ACC112 (cell line): ENCODE measurements at regions not wholly inside any gene's neighbourhood (a gene's known extent, or its start where the extent isn't known, plus 50 kb on each side); places are given as distances from the start of the nearest gene placed in this dataset.

ENCODE experiments used
- H2AFZ ChIP-seq: fragments of 200-600 bp; sonication (generic); one replicate; pipeline ENCODE4 v1.6.0; 2017; ENCODE audit warnings: antibody characterized with exemption, low read length; ENCODE audit not compliant: unreplicated experiment
- H3K27ac ChIP-seq: fragments of 200-600 bp; sonication (generic); 2 replicates; pipeline ENCODE4 v1.5.1; 2014; ENCODE audit warnings: low read depth, mild to moderate bottlenecking, antibody characterized with exemption, low read length, moderate library complexity
- H3K27me3 ChIP-seq: fragments of 200-600 bp; sonication (generic); 2 replicates; pipeline ENCODE4 v1.6.1; 2014; ENCODE audit warnings: mild to moderate bottlenecking, antibody characterized with exemption, low read length, moderate library complexity, mixed read lengths; ENCODE audit not compliant: insufficient read depth
- H3K36me3 ChIP-seq: fragments of 200-600 bp; sonication (generic); 2 replicates; pipeline ENCODE4 v1.6.1; 2016; ENCODE audit warnings: mild to moderate bottlenecking, antibody characterized with exemption, low read length, moderate library complexity, mixed read lengths; ENCODE audit not compliant: insufficient read depth
- H3K4me1 ChIP-seq: fragments of 200-600 bp; sonication (generic); one replicate; pipeline ENCODE4 v1.6.1; 2016; ENCODE audit warnings: low read length, mixed read lengths; ENCODE audit not compliant: insufficient read depth, unreplicated experiment, control insufficient read depth
- H3K4me3 ChIP-seq: fragments of 200-600 bp; sonication (generic); 2 replicates; pipeline ENCODE4 v1.5.1; 2014; ENCODE audit warnings: mild to moderate bottlenecking, low read depth, low read length
- H3K79me2 ChIP-seq: fragments of 200-600 bp; sonication (generic); one replicate; pipeline ENCODE4 v1.6.0; 2016; ENCODE audit warnings: low read length; ENCODE audit not compliant: control insufficient read depth, unreplicated experiment, insufficient read depth

DNA sequence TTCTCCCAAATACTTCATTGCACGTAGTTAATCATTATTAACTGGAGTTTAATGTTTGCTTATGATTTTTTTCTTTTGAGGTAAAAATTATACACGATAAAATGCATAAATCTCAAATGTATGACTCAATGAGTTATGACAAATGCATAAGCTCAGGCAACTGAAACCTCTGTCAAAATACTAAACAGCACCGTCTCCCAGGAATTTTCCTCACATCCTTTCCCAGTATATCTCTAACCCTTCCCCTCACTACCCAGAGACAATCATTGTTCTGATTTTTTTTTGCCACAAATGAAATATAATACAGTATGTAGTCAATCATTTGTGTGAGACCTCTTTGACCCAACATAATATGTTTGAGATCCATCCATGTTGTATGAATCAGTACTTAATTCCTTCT lies 606.5 kb downstream of the CPS1 start:
- H2AFZ ChIP-seq = peak overlapping the region; percentile 4

GRCh38 chr2:211170843-211171242 lies 614.4 kb downstream of the CPS1 start:
- no peaks in the 10 kb centered on the region for H3K27me3 ChIP-seq

More for the DNA sequence above, 606.5 kb downstream of the CPS1 start:
- Histone ChIP-seq H3K36me3 (no peaks in the 10 kb centered on the region), H3K79me2 (no peaks in the 10 kb centered on the region), H3K27me3 (no peaks in the 10 kb centered on the region), H3K4me3 (no peak overlapping the region), H3K27ac (no peak overlapping the region), H3K4me1 (no peaks in the 10 kb centered on the region)

DNA sequence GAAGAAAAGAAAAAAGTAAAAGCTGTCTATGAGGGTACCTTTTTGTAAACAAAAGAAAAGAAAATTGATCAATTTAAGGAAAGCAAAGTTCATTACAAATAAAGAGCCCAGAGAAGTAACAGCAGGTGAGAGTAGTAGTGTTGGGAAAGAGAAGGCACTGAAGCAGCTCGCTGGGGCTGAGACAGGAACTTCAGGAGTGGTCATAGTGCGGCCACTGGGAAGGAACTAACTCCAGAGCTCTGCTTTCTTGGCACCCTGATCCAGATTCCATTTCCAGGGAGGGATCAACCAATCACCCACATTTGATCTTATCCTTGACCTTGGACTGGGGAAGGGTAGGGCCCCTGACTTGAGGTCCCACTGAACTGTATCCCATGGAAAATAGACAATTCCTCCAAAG lies 617.6 kb downstream of the CPS1 start:
- Histone ChIP-seq H3K36me3 (no peaks in the 10 kb centered on the region), H2AFZ (no peak overlapping the region), H3K4me1 (no peaks in the 10 kb centered on the region)

More at GRCh38 chr2:211170843-211171242, 614.4 kb downstream of the CPS1 start:
- Histone ChIP-seq H3K36me3 (no peaks in the 10 kb centered on the region), H3K4me3 (no peak overlapping the region), H3K79me2 (no peaks in the 10 kb centered on the region), H3K27ac (no peak overlapping the region), H2AFZ (no peak overlapping the region), H3K4me1 (no peaks in the 10 kb centered on the region)

DNA sequence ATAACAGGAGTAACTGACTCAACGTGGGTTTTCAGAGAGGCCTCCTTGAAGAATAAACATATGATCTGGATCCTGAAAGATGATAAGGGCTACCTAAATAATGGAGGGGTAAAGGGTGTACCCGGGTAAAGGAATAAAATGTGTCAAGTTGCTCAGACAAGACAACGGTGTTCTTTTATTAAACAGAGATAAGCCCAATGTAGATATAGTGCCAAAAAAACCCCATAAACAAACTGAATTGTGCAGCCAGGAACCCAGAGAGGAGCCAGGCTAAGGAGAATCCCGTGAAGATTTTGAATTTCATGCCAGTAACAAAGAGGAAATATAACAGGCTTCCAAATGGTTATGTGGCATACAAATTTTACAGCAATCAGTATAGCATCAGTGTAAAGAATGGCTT lies 618.2 kb downstream of the CPS1 start:
- no peak overlapping the region for H3K27ac ChIP-seq
- no peaks in the 10 kb centered on the region for H3K27me3 ChIP-seq
- H3K36me3 ChIP-seq = no peaks in the 10 kb centered on the region
- H3K4me3 ChIP-seq = no peak overlapping the region
- no peaks in the 10 kb centered on the region for H3K4me1 ChIP-seq
- H2AFZ ChIP-seq = no peak overlapping the region
- H3K79me2 ChIP-seq = no peaks in the 10 kb centered on the region

More for the DNA sequence above, 617.6 kb downstream of the CPS1 start:
- Histone ChIP-seq H3K27me3 (no peaks in the 10 kb centered on the region), H3K27ac (no peak overlapping the region), H3K4me3 (no peak overlapping the region), H3K79me2 (no peaks in the 10 kb centered on the region)

DNA sequence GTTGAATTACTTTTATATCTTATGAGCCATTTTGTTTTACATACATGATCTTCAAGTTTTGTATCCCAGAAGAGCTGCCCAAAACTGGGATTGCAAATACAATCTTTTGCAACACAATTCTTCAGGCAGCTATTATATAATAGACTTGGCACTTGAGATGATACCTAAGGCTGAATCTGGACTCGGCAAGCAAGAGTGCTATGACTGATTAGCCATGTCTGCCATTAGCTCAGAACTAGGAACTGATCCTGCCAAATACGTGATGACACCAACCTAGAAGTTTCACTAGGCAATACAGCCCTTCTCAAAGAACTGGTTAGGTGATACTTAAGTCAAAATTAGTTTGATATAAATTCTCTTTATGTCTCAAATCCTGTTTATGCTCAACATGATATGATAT lies 619.6 kb downstream of the CPS1 start:
- Histone ChIP-seq H3K79me2 (no peaks in the 10 kb centered on the region), H3K36me3 (no peaks in the 10 kb centered on the region), H3K27me3 (no peaks in the 10 kb centered on the region), H2AFZ (no peak overlapping the region), H3K4me3 (no peak overlapping the region), H3K27ac (no peak overlapping the region), H3K4me1 (no peaks in the 10 kb centered on the region)

- H3K27ac ChIP-seq = no peak overlapping the region
- H3K27me3 ChIP-seq = no peaks in the 10 kb centered on the region
- no peaks in the 10 kb centered on the region for H3K36me3 ChIP-seq
- no peak overlapping the region for H2AFZ ChIP-seq
- H3K4me1 ChIP-seq = no peaks in the 10 kb centered on the region
- no peaks in the 10 kb centered on the region for H3K79me2 ChIP-seq
- H3K4me3 ChIP-seq = no peak overlapping the region
These were observed 620.2 kb downstream of the CPS1 start for GRCh38 chr2:211176514-211177141.

GRCh38 chr2:211181626-211182025 lies 625.2 kb downstream of the CPS1 start:
- Histone ChIP-seq H3K4me1 (no peaks in the 10 kb centered on the region), H3K27ac (no peak overlapping the region), H2AFZ (peak overlapping the region; percentile 5), H3K79me2 (no peaks in the 10 kb centered on the region), H3K4me3 (no peak overlapping the region), H3K36me3 (no peaks in the 10 kb centered on the region), H3K27me3 (no peaks in the 10 kb centered on the region)

DNA sequence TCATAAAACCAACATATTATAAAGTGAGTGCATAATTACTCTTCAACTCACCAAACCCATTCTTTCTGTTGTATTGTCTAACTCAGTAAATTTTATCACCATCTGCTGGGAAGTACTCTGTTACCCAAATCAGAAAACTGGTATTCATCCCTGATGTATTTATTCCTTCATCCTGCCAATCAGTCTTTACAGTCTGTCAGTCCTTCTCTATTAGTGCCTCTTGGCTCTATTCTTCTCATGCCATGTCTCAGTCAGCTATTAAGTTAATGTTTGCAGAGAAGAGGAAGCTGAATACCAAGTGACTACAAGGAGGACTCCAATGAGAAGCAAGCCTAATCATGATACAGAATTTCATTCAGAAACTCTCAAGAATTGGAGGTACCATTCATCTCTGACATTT lies 631.2 kb downstream of the CPS1 start:
- H2AFZ ChIP-seq = no peak overlapping the region
- H3K27me3 ChIP-seq = no peaks in the 10 kb centered on the region
- H3K27ac ChIP-seq = no peak overlapping the region
- no peaks in the 10 kb centered on the region for H3K36me3 ChIP-seq
- H3K4me1 ChIP-seq = no peaks in the 10 kb centered on the region
- H3K4me3 ChIP-seq = no peak overlapping the region
- no peaks in the 10 kb centered on the region for H3K79me2 ChIP-seq

DNA sequence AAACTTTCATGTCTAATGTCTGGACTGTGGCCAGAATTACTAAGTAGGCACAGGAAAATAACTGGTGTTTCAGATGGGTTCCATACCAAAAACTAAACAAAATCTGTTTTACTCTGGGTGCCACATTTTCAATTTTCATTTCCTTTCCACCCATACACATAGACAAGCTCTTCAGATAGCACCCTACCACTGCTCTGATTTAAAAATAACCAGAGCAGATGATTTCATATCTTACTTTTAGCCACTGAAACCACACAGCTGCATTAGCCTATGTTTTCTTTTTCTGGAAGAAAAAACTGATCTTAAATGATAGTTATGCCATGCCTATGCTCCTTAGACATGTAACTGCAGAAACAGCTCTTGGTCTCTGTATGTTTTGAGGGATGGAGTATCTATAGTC lies 647.6 kb downstream of the CPS1 start:
- Histone ChIP-seq H3K27me3 (no peaks in the 10 kb centered on the region), H3K4me3 (no peak overlapping the region), H3K27ac (no peak overlapping the region), H3K36me3 (no peaks in the 10 kb centered on the region), H2AFZ (no peak overlapping the region), H3K4me1 (no peaks in the 10 kb centered on the region), H3K79me2 (no peaks in the 10 kb centered on the region)

- Histone ChIP-seq H3K36me3 (no peaks in the 10 kb centered on the region), H3K4me1 (no peaks in the 10 kb centered on the region), H2AFZ (no peak overlapping the region), H3K79me2 (no peaks in the 10 kb centered on the region), H3K27me3 (no peaks in the 10 kb centered on the region), H3K27ac (no peak overlapping the region), H3K4me3 (no peak overlapping the region)
These were observed 648.1 kb downstream of the CPS1 start for GRCh38 chr2:211204456-211204855.

DNA sequence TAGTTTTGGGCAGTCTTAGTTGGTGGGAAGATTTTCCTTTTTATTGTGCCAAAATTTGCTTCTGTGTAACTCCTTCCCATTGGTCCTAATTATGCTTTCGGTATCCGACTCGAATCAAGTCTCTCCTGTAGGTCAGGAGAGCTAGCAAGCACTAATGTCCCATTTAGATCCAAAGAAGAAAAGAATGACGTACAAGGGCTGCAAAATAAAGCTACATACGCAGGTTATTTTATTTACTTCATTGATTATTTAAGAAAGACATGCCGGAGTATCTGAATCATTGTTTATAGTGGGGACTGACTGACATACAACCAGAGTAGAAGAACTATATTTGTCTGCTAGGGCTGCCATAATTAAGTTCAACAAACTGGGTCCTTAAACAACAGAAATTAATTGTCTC lies 648.5 kb downstream of the CPS1 start:
- no peak overlapping the region for H3K27ac ChIP-seq
- H3K36me3 ChIP-seq = no peaks in the 10 kb centered on the region
- no peak overlapping the region for H3K4me3 ChIP-seq
- H3K79me2 ChIP-seq = no peaks in the 10 kb centered on the region
- H3K4me1 ChIP-seq = no peaks in the 10 kb centered on the region
- no peaks in the 10 kb centered on the region for H3K27me3 ChIP-seq
- no peak overlapping the region for H2AFZ ChIP-seq
